HG03354 (cell line): ENCODE measurements at regions not wholly inside any gene's neighbourhood (a gene's known extent, or its start where the extent isn't known, plus 50 kb on each side); places are given as distances from the start of the nearest gene placed in this dataset.
"Not testable (repeated sequence)": the region's sequence is repeated elsewhere in the genome, so short reads cannot be mapped to it uniquely, and the experiment has no call there.

Experiments used
- ATAC-seq: cut with Tn5 transposase; IDR thresholded peaks from one replicate; pipeline ENCODE4 v1.9.1; 2021; ENCODE audit warnings: mild to moderate bottlenecking; ENCODE audit not compliant: unreplicated experiment, poor library complexity, severe bottlenecking

- no peak for ATAC-seq
Observed at GRCh38 chr14:101276309-101277091, 284.8 kb upstream of the DIO3 start.

GRCh38 chr14:101282418-101282817, 278.9 kb upstream of the DIO3 start:
- ATAC-seq, result no peak

- ATAC-seq, result no peak
Observed at GRCh38 chr14:101284711-101285110, 276.6 kb upstream of the DIO3 start.

- no peak for ATAC-seq
Observed at GRCh38 chr14:101286271-101287018, 274.9 kb upstream of the DIO3 start.

- no peak for ATAC-seq
Observed at GRCh38 chr14:101288436-101289229, 272.7 kb upstream of the DIO3 start.

- no peak for ATAC-seq
Observed at GRCh38 chr14:101289230-101289690, 272.0 kb upstream of the DIO3 start.

- ATAC-seq, result no peak
Observed at GRCh38 chr14:101289911-101290310, 271.4 kb upstream of the DIO3 start.

- ATAC-seq, result no peak
Observed at GRCh38 chr14:101290611-101291010, 270.7 kb upstream of the DIO3 start.

- no peak for ATAC-seq
Observed at GRCh38 chr14:101291390-101291789, 269.9 kb upstream of the DIO3 start.

- no peak for ATAC-seq
Observed at GRCh38 chr14:101292448-101292847, 268.8 kb upstream of the DIO3 start.

GRCh38 chr14:101293605-101294004, 267.7 kb upstream of the DIO3 start:
- no peak for ATAC-seq

GRCh38 chr14:101294136-101294535, 267.2 kb upstream of the DIO3 start:
- ATAC-seq, result no peak

- ATAC-seq, result not testable (repeated sequence)
Observed at GRCh38 chr14:101299781-101300180, 261.5 kb upstream of the DIO3 start.

GRCh38 chr14:101301011-101301410, 260.3 kb upstream of the DIO3 start:
- no peak for ATAC-seq

- ATAC-seq, result not testable (repeated sequence)
Observed at GRCh38 chr14:101307162-101307561, 254.1 kb upstream of the DIO3 start.

GRCh38 chr14:101311186-101311585, 250.1 kb upstream of the DIO3 start:
- not testable (repeated sequence) for ATAC-seq

GRCh38 chr14:101313268-101313667, 248.0 kb upstream of the DIO3 start:
- no peak for ATAC-seq

- no peak for ATAC-seq
Observed at GRCh38 chr14:101315802-101316296, 245.4 kb upstream of the DIO3 start.

GRCh38 chr14:101318271-101318670, 243.0 kb upstream of the DIO3 start:
- no peak for ATAC-seq

GRCh38 chr14:101320396-101320795, 240.9 kb upstream of the DIO3 start:
- ATAC-seq, result no peak
